ENCODE measurements at regions not wholly inside any gene's neighbourhood (a gene's known extent, or its start where the extent isn't known, plus 50 kb on each side); places are given as distances from the start of the nearest gene placed in this dataset.

- TF ChIP-seq POLR2AphosphoS5 (IDR thresholded peaks at IDR 0.05; ENCODE audit: borderline replicate concordance, low read depth, low read length) (no peak), EZH2 (IDR thresholded peaks at IDR 0.05) (no peak), FOXP2 (optimal IDR thresholded peaks at IDR 0.05; ENCODE audit: control extremely low read depth, extremely low read length, insufficient read depth) (no peak)
Observed at GRCh38 chr1:114238053-114238452, 84.4 kb upstream of the SYT6 start.
